ENCODE measurements at regions not wholly inside any gene's neighbourhood (a gene's known extent, or its start where the extent isn't known, plus 50 kb on each side); places are given as distances from the start of the nearest gene placed in this dataset.
"Not testable (repeated sequence)": the region's sequence is repeated elsewhere in the genome, so short reads cannot be mapped to it uniquely, and the experiment has no call there.

DNA sequence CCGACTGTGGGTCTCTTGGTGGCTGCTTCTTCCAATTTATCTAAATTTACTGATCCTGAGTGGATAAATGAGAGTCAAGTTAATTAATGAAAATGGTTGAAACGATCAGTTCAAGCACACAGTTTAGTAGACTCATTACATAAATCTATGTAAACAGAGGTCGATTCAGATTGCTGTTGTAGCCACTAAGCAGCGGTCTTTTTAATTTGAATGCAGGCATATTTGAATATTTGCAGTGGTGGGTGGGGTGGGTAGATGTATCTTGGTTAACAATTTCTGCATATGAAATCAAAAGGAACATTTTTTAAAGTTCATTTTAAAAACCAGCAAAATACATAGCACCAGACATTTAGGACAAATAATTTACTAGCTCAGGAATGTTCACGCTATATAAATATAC, 325.9 kb downstream of the KLF12 start:
- no peak overlapping the region for H3K56ac ChIP-seq (ENCODE audit: extremely low read depth, insufficient read depth, low read length)
- peaks cover 3% of the 10 kb centered on the region; the same call in 1 of the 2 replicates for H4K20me1 ChIP-seq (ENCODE audit: insufficient read depth, low read length)
- dilution Hi-C loops (cut with HindIII; ENCODE audit: low sequenced_read_pairs, unreplicated experiment) (no loop called here), intact Hi-C loops (cut with micrococcal nuclease) (no loop called here), in situ Hi-C loops (cut with MboI; ENCODE audit: low sequenced_read_pairs) (no loop called here)
- DNase-seq (no peak), ATAC-seq (ENCODE audit: low read depth) (no peak)
- H4K8ac ChIP-seq (ENCODE audit: low read depth in 2 of 2, low read length in 2 of 2) = no peak overlapping the region
- H3K18ac ChIP-seq (ENCODE audit: low read depth, low read length) = no peak overlapping the region
- no peak overlapping the region for H3K27ac ChIP-seq (ENCODE audit: insufficient read depth, low read length)
- no peak overlapping the region for H3K23ac ChIP-seq (ENCODE audit: low read depth, low read length)
- CTCF ChIA-PET = interaction anchor here (0.6 kb wide), 1 partner anchor 641 kb away, joined by 3 read pairs; no protein-coding TSS in a partner anchor
- H2BK15ac ChIP-seq (ENCODE audit: low read depth, low read length) = no peak overlapping the region
- peaks cover 14% of the 10 kb centered on the region for H3K9me1 ChIP-seq (ENCODE audit: insufficient read depth, low read length)
- H2AK9ac ChIP-seq (replicated peaks; ENCODE audit: low read depth, low read length, poor library complexity) = no peak overlapping the region
- H3K4me2 ChIP-seq (ENCODE audit: low read depth, low read length) = no peak overlapping the region
- H3K9me3 ChIP-seq (ENCODE audit: control insufficient read depth, insufficient read depth, low read length) = no peaks in the 10 kb centered on the region
- no TSS peak for BruUV-seq (replicated peaks)
- H3K4ac ChIP-seq (ENCODE audit: low read depth, low read length) = no peak overlapping the region
- H4K5ac ChIP-seq (ENCODE audit: low read depth, low read length) = no peak overlapping the region
- peaks cover 13% of the 10 kb centered on the region for H3K4me1 ChIP-seq (ENCODE audit: control insufficient read depth, insufficient read depth, low read length)
- H3K79me1 ChIP-seq (ENCODE audit: low read depth in 1 of 2, low read length in 2 of 2) = peaks cover 4 to 23% of the 10 kb centered on the region in 2 experiments; a peak in 2 of 4 replicates
- no peak overlapping the region; the same call in 1 of the 2 replicates for H2BK20ac ChIP-seq (ENCODE audit: low read depth, low read length)
- H3K4me3 ChIP-seq (ENCODE audit: insufficient read depth, low read depth, low read length) = no peak overlapping the region
- H3K14ac ChIP-seq (replicated peaks; ENCODE audit: low read depth, low read length) = no peak overlapping the region
- H2AFZ ChIP-seq (replicated peaks; ENCODE audit: low read length, poor library complexity) = no peak overlapping the region
- no peak overlapping the region for H3K9ac ChIP-seq (ENCODE audit: low read depth, low read length)
- POLR2A ChIA-PET (ENCODE audit: unreplicated experiment) = interaction anchor here (0.5 kb wide), 1 partner anchor 12 kb away, joined by 3 read pairs; no protein-coding TSS in a partner anchor
- no CpG with 5 or more reads among the region's 5 CpGs for whole genome bisulfite sequencing, 2 experiments (ENCODE audit: extremely low coverage in 2 of 2, insufficient read length in 1 of 2)
- H3K27me3 ChIP-seq (ENCODE audit: control insufficient read depth, insufficient read depth, low read length) = no peaks in the 10 kb centered on the region
- H2BK5ac ChIP-seq (ENCODE audit: low read depth, low read length, poor library complexity, severe bottlenecking) = no peak overlapping the region
- TF ChIP-seq CHD1 (IDR thresholded peaks at IDR 0.05; ENCODE audit: low read depth, low read length) = no peak
- TF ChIP-seq, protein P1, sequence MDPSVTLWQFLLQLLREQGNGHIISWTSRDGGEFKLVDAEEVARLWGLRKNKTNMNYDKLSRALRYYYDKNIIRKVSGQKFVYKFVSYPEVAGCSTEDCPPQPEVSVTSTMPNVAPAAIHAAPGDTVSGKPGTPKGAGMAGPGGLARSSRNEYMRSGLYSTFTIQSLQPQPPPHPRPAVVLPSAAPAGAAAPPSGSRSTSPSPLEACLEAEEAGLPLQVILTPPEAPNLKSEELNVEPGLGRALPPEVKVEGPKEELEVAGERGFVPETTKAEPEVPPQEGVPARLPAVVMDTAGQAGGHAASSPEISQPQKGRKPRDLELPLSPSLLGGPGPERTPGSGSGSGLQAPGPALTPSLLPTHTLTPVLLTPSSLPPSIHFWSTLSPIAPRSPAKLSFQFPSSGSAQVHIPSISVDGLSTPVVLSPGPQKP (IDR thresholded peaks at IDR 0.05; ENCODE audit: borderline replicate concordance, low read depth, low read length) = no peak
- no peak for TF ChIP-seq NFE2L2 (IDR thresholded peaks at IDR 0.05; ENCODE audit: low read depth, low read length)
- no peak for TF ChIP-seq MAZ (IDR thresholded peaks at IDR 0.05; ENCODE audit: borderline replicate concordance, low read depth, low read length)
- TF ChIP-seq SMC3 (IDR thresholded peaks at IDR 0.05; ENCODE audit: low read depth, low read length) = no peak
- H3K36me3 ChIP-seq (ENCODE audit: control insufficient read depth, insufficient read depth, low read length) = peaks cover 3% of the 10 kb centered on the region
- no peak overlapping the region; the same call in 1 of the 2 replicates for H4K91ac ChIP-seq (ENCODE audit: insufficient read depth, low read depth, low read length)
- no peak overlapping the region; the same call in 1 of the 2 replicates for H2BK120ac ChIP-seq (ENCODE audit: low read depth, low read length)
- H2AK5ac ChIP-seq (ENCODE audit: low read depth, low read length) = no peak overlapping the region

DNA sequence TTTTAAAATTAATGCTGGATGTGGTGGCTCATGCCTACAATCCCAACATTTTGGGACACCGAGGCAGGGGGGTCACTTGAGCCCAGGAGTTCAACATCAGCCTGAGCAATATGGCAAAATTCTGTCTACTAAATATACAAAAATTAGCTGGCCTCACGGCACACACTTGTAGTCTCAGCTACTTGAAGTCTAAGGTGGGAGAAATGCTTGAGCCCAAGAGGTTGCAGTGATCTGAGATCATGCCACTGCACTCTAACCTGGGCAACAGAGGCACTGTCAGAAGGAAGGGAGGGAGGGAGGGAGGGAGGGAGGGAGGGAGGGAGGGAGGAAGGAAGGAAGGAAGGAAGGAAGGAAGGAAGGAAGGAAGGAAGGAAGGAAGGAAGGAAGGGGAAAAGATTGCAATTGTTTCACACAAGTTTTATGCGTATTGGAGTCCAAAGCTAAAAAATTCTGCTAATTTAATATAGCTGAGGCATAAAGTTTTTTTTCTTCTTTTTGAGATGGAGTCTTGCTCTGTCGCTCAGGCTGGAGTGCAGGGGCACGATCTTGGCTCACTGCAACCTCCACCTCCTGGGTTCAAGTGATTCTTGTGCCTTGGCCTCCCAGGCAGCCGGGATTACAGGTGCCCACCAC, 328.8 kb downstream of the KLF12 start:
- H4K5ac ChIP-seq (ENCODE audit: low read depth, low read length); H3K14ac ChIP-seq (replicated peaks; ENCODE audit: low read depth, low read length); H3K18ac ChIP-seq (ENCODE audit: low read depth, low read length); H2AK5ac ChIP-seq (ENCODE audit: low read depth, low read length); H3K9me3 ChIP-seq (ENCODE audit: control insufficient read depth, insufficient read depth, low read length); CTCF ChIA-PET; H3K4ac ChIP-seq (ENCODE audit: low read depth, low read length); H4K91ac ChIP-seq (ENCODE audit: insufficient read depth, low read depth, low read length); H3K27me3 ChIP-seq (ENCODE audit: control insufficient read depth, insufficient read depth, low read length); H2BK5ac ChIP-seq (ENCODE audit: low read depth, low read length, poor library complexity, severe bottlenecking); H2BK15ac ChIP-seq (ENCODE audit: low read depth, low read length); dilution Hi-C loops (cut with HindIII; ENCODE audit: low sequenced_read_pairs, unreplicated experiment); intact Hi-C loops (cut with micrococcal nuclease); ATAC-seq (ENCODE audit: low read depth); H3K4me2 ChIP-seq (ENCODE audit: low read depth, low read length); in situ Hi-C loops (cut with MboI; ENCODE audit: low sequenced_read_pairs); H3K56ac ChIP-seq (ENCODE audit: extremely low read depth, insufficient read depth, low read length); BruUV-seq (replicated peaks); H3K36me3 ChIP-seq (ENCODE audit: control insufficient read depth, insufficient read depth, low read length); H2BK120ac ChIP-seq (ENCODE audit: low read depth, low read length); H2BK20ac ChIP-seq (ENCODE audit: low read depth, low read length); POLR2A ChIA-PET (ENCODE audit: unreplicated experiment); H4K20me1 ChIP-seq (ENCODE audit: insufficient read depth, low read length); DNase-seq; H3K23ac ChIP-seq (ENCODE audit: low read depth, low read length); H3K27ac ChIP-seq (ENCODE audit: insufficient read depth, low read length); H2AFZ ChIP-seq (replicated peaks; ENCODE audit: low read length, poor library complexity); H3K4me3 ChIP-seq (ENCODE audit: insufficient read depth, low read depth, low read length); H3K9ac ChIP-seq (ENCODE audit: low read depth, low read length): not testable (repeated sequence)
- Histone ChIP-seq H2AK9ac (replicated peaks; ENCODE audit: low read depth, low read length, poor library complexity) (peak overlapping the region; percentile 43), H4K8ac (ENCODE audit: low read depth in 2 of 2, low read length in 2 of 2) (0 out of 4 replicates have a peak overlapping the region, but pooled peaks of 1 of the 2 experiments have one; percentile 13), H3K4me1 (ENCODE audit: control insufficient read depth, insufficient read depth, low read length) (peaks cover 14% of the 10 kb centered on the region), H3K9me1 (ENCODE audit: insufficient read depth, low read length) (peaks cover 14% of the 10 kb centered on the region), H3K79me1 (ENCODE audit: low read depth in 1 of 2, low read length in 2 of 2) (peaks cover 8 to 24% of the 10 kb centered on the region in 2 experiments; a peak in 2 of 4 replicates)
- 86% methylated on average over 1 of the region's 6 CpGs; no CpG with 5 or more reads in 1 of the 2 experiments for WGBS, 2 experiments (ENCODE audit: extremely low coverage in 2 of 2, insufficient read length in 1 of 2)
